ENCODE measurements at regions not wholly inside any gene's neighbourhood (a gene's known extent, or its start where the extent isn't known, plus 50 kb on each side); places are given as distances from the start of the nearest gene placed in this dataset.

DNA sequence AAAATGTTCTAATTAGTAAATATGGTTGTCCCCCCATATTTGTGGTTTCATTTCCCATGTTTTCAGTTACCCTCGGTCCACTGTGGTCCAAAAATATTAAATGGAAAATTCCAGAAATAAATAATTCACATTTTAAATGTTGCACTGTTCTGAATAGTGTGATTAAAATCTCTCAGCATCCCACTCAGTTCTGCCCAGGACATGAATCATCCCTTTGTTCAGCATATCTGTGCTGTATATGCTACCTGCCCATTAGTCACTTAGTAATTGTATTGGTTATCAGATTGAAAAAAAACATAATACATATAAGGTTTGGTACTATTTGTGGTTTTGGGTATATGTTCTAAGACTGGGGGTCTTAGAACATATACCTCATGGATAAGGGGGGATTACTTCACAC lies 55.1 kb upstream of the NXF3 start:
- in situ Hi-C loops (cut with MboI; ENCODE audit: low sequenced_read_pairs, unreplicated experiment), result no loop called here
- no peak for DNase-seq (ENCODE audit: low spot score)
- TF ChIP-seq, protein P1, sequence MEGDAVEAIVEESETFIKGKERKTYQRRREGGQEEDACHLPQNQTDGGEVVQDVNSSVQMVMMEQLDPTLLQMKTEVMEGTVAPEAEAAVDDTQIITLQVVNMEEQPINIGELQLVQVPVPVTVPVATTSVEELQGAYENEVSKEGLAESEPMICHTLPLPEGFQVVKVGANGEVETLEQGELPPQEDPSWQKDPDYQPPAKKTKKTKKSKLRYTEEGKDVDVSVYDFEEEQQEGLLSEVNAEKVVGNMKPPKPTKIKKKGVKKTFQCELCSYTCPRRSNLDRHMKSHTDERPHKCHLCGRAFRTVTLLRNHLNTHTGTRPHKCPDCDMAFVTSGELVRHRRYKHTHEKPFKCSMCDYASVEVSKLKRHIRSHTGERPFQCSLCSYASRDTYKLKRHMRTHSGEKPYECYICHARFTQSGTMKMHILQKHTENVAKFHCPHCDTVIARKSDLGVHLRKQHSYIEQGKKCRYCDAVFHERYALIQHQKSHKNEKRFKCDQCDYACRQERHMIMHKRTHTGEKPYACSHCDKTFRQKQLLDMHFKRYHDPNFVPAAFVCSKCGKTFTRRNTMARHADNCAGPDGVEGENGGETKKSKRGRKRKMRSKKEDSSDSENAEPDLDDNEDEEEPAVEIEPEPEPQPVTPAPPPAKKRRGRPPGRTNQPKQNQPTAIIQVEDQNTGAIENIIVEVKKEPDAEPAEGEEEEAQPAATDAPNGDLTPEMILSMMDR (IDR thresholded peaks at IDR 0.05; ENCODE audit: borderline replicate concordance, control extremely low read depth, extremely low read depth, insufficient read depth, missing control alignments), result no peak

Data from GM13976 (cell line).